ENCODE measurements at regions not wholly inside any gene's neighbourhood (a gene's known extent, or its start where the extent isn't known, plus 50 kb on each side); places are given as distances from the start of the nearest gene placed in this dataset.
"Not testable (repeated sequence)": the region's sequence is repeated elsewhere in the genome, so short reads cannot be mapped to it uniquely, and the experiment has no call there.

DNA sequence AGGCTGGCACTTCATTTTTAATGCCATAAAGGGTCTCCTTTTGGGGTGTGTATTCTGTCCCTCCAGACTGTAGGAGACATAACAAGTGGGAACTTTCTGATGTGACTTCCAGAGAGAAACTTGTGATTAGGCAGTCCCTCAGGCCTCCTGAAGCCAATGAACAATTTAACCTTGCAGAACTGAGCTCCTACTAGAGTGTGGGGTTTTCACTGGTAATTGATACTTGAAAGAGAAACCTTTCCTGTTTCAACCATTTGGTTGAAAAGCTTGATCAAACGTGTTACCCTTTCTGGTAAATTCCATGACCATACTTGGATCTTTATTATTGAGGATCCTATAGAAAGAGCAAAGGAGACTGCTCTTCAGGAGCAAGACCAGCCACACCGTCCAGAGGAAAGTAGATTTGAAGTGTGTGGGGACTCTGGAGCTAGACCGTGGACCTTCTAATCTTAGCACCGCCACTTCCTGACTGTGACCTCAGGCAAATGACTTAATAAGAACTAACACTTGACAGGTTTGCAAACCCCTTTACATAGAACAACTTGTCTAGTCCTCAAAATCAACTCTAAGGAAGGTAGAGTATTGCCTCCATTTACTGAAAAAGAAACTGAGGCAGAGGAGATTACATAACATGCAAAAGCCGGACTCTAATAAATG is 69.9 kb upstream of the GDNF start:
- H3K9me2 ChIP-seq (ENCODE audit: insufficient read depth); H3K4me3 ChIP-seq; H3K4me1 Mint-ChIP-seq; DNase-seq (ENCODE audit: low spot score); H3K27ac Mint-ChIP-seq; H3K36me3 ChIP-seq (ENCODE audit: insufficient read depth); H3K4me3 Mint-ChIP-seq; H3K79me2 ChIP-seq (replicated peaks; ENCODE audit: insufficient read depth); H3K9me3 Mint-ChIP-seq; H3K27me3 ChIP-seq (ENCODE audit: insufficient read depth); H3K27me3 Mint-ChIP-seq (ENCODE audit: insufficient read depth, low read depth, poor library complexity); H3K4me1 ChIP-seq (ENCODE audit: insufficient read depth); H3K36me3 Mint-ChIP-seq (ENCODE audit: low read depth); H3F3A ChIP-seq (replicated peaks; ENCODE audit: low read depth); H3K4me2 ChIP-seq; ATAC-seq; H4K20me1 ChIP-seq (replicated peaks; ENCODE audit: insufficient read depth); H2AFZ ChIP-seq; H3K27ac ChIP-seq (ENCODE audit: low read depth): not testable (repeated sequence)

DNA sequence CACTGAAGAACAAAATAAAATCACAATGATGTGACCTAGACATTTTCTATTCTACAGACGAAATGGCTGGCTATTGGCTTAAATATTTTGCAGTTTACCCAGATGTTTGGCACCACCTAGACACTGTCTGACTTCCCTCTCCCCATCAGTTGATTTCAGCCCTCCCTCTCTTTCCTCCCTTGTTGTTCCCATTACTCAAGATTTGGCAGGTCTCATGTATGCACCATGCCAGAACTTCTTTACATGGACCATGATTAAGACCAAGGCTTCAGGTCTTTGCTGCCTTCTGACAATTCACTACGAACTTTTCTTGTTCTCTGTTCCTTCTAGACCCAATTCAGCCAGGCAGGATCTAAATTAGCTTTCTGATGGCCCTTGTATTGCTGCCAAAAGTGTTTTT is 66.6 kb upstream of the GDNF start:
- Histone ChIP-seq H3K4me3 (no peak overlapping the region), H3K79me2 (replicated peaks; ENCODE audit: insufficient read depth) (no peaks in the 10 kb centered on the region), H4K20me1 (replicated peaks; ENCODE audit: insufficient read depth) (no peaks in the 10 kb centered on the region), H2AFZ (no peak overlapping the region), H3K4me2 (no peak overlapping the region), H3K27me3 (ENCODE audit: insufficient read depth) (no peaks in the 10 kb centered on the region), H3K36me3 (ENCODE audit: insufficient read depth) (no peaks in the 10 kb centered on the region), H3K4me1 (ENCODE audit: insufficient read depth) (no peaks in the 10 kb centered on the region), H3F3A (replicated peaks; ENCODE audit: low read depth) (no peaks in the 10 kb centered on the region), H3K9me2 (ENCODE audit: insufficient read depth) (0 out of 2 replicates have a peak, but pooled peaks cover 7% of the 10 kb centered on the region), H3K27ac (ENCODE audit: low read depth) (no peak overlapping the region)
- no peak for TF ChIP-seq ZNF331 (CRISPR knock-in tag; IDR thresholded peaks at IDR 0.05; ENCODE audit: low read depth)
- TF ChIP-seq, protein P1, sequence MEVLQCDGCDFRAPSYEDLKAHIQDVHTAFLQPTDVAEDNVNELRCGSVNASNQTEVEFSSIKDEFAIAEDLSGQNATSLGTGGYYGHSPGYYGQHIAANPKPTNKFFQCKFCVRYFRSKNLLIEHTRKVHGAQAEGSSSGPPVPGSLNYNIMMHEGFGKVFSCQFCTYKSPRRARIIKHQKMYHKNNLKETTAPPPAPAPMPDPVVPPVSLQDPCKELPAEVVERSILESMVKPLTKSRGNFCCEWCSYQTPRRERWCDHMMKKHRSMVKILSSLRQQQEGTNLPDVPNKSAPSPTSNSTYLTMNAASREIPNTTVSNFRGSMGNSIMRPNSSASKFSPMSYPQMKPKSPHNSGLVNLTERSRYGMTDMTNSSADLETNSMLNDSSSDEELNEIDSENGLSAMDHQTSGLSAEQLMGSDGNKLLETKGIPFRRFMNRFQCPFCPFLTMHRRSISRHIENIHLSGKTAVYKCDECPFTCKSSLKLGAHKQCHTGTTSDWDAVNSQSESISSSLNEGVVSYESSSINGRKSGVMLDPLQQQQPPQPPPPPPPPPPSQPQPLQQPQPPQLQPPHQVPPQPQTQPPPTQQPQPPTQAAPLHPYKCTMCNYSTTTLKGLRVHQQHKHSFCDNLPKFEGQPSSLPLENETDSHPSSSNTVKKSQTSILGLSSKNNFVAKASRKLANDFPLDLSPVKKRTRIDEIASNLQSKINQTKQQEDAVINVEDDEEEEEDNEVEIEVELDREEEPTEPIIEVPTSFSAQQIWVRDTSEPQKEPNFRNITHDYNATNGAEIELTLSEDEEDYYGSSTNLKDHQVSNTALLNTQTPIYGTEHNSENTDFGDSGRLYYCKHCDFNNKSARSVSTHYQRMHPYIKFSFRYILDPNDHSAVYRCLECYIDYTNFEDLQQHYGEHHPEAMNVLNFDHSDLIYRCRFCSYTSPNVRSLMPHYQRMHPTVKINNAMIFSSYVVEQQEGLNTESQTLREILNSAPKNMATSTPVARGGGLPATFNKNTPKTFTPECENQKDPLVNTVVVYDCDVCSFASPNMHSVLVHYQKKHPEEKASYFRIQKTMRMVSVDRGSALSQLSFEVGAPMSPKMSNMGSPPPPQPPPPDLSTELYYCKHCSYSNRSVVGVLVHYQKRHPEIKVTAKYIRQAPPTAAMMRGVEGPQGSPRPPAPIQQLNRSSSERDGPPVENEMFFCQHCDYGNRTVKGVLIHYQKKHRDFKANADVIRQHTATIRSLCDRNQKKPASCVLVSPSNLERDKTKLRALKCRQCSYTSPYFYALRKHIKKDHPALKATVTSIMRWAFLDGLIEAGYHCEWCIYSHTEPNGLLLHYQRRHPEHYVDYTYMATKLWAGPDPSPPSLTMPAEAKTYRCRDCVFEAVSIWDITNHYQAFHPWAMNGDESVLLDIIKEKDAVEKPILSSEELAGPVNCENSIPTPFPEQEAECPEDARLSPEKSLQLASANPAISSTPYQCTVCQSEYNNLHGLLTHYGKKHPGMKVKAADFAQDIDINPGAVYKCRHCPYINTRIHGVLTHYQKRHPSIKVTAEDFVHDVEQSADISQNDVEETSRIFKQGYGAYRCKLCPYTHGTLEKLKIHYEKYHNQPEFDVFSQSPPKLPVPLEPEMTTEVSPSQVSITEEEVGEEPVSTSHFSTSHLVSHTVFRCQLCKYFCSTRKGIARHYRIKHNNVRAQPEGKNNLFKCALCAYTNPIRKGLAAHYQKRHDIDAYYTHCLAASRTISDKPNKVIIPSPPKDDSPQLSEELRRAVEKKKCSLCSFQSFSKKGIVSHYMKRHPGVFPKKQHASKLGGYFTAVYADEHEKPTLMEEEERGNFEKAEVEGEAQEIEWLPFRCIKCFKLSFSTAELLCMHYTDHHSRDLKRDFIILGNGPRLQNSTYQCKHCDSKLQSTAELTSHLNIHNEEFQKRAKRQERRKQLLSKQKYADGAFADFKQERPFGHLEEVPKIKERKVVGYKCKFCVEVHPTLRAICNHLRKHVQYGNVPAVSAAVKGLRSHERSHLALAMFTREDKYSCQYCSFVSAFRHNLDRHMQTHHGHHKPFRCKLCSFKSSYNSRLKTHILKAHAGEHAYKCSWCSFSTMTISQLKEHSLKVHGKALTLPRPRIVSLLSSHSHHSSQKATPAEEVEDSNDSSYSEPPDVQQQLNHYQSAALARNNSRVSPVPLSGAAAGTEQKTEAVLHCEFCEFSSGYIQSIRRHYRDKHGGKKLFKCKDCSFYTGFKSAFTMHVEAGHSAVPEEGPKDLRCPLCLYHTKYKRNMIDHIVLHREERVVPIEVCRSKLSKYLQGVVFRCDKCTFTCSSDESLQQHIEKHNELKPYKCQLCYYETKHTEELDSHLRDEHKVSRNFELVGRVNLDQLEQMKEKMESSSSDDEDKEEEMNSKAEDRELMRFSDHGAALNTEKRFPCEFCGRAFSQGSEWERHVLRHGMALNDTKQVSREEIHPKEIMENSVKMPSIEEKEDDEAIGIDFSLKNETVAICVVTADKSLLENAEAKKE (CRISPR knock-in tag; IDR thresholded peaks at IDR 0.05): no peak
- no peak for TF ChIP-seq NANOG (IDR thresholded peaks at IDR 0.05; ENCODE audit: borderline replicate concordance)
- TF ChIP-seq, protein P2, sequence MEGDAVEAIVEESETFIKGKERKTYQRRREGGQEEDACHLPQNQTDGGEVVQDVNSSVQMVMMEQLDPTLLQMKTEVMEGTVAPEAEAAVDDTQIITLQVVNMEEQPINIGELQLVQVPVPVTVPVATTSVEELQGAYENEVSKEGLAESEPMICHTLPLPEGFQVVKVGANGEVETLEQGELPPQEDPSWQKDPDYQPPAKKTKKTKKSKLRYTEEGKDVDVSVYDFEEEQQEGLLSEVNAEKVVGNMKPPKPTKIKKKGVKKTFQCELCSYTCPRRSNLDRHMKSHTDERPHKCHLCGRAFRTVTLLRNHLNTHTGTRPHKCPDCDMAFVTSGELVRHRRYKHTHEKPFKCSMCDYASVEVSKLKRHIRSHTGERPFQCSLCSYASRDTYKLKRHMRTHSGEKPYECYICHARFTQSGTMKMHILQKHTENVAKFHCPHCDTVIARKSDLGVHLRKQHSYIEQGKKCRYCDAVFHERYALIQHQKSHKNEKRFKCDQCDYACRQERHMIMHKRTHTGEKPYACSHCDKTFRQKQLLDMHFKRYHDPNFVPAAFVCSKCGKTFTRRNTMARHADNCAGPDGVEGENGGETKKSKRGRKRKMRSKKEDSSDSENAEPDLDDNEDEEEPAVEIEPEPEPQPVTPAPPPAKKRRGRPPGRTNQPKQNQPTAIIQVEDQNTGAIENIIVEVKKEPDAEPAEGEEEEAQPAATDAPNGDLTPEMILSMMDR (conservative IDR thresholded peaks at IDR 0.05; ENCODE audit: low read depth in 2 of 2): no peak
- no peak for TF ChIP-seq JUNB (IDR thresholded peaks at IDR 0.05; ENCODE audit: unreplicated experiment)
- TF ChIP-seq CREB1 (CRISPR knock-in tag; IDR thresholded peaks at IDR 0.05; ENCODE audit: low read depth): no peak
- no peak for TF ChIP-seq STAT1 (IDR thresholded peaks at IDR 0.05; ENCODE audit: unreplicated experiment)
- no peak for TF ChIP-seq POLR2AphosphoS5 (IDR thresholded peaks at IDR 0.05; ENCODE audit: low read depth)
- TF ChIP-seq EZH2phosphoT487 (IDR thresholded peaks at IDR 0.05; ENCODE audit: unreplicated experiment): no peak
- TF ChIP-seq, protein P3, sequence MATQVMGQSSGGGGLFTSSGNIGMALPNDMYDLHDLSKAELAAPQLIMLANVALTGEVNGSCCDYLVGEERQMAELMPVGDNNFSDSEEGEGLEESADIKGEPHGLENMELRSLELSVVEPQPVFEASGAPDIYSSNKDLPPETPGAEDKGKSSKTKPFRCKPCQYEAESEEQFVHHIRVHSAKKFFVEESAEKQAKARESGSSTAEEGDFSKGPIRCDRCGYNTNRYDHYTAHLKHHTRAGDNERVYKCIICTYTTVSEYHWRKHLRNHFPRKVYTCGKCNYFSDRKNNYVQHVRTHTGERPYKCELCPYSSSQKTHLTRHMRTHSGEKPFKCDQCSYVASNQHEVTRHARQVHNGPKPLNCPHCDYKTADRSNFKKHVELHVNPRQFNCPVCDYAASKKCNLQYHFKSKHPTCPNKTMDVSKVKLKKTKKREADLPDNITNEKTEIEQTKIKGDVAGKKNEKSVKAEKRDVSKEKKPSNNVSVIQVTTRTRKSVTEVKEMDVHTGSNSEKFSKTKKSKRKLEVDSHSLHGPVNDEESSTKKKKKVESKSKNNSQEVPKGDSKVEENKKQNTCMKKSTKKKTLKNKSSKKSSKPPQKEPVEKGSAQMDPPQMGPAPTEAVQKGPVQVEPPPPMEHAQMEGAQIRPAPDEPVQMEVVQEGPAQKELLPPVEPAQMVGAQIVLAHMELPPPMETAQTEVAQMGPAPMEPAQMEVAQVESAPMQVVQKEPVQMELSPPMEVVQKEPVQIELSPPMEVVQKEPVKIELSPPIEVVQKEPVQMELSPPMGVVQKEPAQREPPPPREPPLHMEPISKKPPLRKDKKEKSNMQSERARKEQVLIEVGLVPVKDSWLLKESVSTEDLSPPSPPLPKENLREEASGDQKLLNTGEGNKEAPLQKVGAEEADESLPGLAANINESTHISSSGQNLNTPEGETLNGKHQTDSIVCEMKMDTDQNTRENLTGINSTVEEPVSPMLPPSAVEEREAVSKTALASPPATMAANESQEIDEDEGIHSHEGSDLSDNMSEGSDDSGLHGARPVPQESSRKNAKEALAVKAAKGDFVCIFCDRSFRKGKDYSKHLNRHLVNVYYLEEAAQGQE (IDR thresholded peaks at IDR 0.05; ENCODE audit: unreplicated experiment): no peak
- no peak for TF ChIP-seq ZNF114 (CRISPR knock-in tag; IDR thresholded peaks at IDR 0.05)
- no peak for ATAC-seq
- Mint-ChIP-seq H3K9me3 (peaks cover 13% of the 10 kb centered on the region), H3K27ac (no peak overlapping the region), H3K36me3 (ENCODE audit: low read depth) (no peaks in the 10 kb centered on the region; the same call in 2 of the 3 replicates), H3K4me1 (no peaks in the 10 kb centered on the region), H3K4me3 (no peak overlapping the region), H3K27me3 (ENCODE audit: insufficient read depth, low read depth, poor library complexity) (peaks cover 4% of the 10 kb centered on the region)
- no peak for DNase-seq (ENCODE audit: low spot score)
